Activated effector memory CD4-positive, alpha-beta T cell treated with anti-CD3 and anti-CD28 coated beads, Interleukin-2, amount 50 U/mL, for 16 hours (primary cell): ENCODE measurements at regions not wholly inside any gene's neighbourhood (a gene's known extent, or its start where the extent isn't known, plus 50 kb on each side); places are given as distances from the start of the nearest gene placed in this dataset.

Experiments used
- DNase-seq: peaks from one replicate; pipeline ENCODE4 v3.0.0-alpha.2; 2020

DNA sequence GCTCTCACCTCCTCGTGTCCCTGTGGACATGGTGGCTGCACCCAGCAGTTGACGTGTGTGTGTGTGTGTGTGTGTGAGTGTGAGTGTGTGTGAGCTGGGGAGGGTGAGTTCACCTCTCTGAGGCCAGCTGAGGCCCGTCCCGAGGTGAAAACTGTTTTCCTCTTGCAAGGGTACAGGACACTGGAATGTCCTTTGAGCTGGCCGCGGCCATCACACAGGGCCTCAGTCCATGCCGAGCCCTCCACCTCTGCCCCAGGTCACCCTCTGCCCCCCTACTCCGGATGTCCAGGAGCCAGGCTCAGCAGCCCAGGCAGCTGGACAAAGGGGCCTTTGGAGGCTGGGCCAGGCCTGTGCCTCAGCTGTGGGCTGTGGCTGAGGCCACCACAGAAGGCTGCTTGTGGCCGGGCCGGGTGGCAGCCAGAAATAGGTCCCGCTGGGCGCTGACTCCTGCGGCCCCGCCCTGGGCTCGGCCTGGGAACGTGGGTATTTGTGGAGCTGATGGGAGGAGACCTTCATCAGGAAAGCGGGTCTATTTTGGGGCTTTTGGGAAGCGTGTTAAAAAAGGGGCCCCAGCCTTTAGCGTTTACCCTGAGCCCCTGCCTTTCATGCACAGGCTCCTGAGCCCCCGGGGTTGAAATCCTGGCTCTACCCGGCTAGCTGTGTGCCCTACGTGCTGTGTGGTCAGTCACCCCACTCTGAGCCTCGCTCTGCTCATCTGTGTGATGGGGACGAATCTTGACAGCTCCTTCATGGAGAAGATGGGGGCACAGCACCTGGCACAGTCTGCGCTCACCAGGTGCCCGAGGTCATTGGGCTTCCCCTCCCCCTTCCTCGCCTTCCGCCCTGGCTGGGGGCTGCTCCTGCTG lies 75.1 kb upstream of the IER5L start:
- DNase-seq, result peak; percentile 48

DNA sequence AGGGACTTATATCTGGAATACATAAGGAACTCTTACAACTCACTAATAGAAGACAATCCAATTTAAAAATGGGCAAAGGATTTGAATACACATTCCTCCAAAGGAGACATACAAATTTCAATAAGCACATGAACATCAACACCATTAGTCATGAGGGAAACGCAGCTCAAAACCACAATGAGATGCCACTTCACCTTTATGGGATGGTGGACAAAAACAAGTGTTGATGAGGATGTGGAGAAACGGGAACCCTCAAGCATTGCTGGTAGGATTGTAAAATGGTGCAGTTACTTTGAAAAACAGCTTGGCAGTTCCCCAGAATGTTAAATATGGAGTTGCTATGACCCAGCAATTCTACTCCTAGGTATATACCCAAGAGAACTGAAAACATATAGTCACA lies 72.7 kb upstream of the IER5L start:
- no peak for DNase-seq

DNA sequence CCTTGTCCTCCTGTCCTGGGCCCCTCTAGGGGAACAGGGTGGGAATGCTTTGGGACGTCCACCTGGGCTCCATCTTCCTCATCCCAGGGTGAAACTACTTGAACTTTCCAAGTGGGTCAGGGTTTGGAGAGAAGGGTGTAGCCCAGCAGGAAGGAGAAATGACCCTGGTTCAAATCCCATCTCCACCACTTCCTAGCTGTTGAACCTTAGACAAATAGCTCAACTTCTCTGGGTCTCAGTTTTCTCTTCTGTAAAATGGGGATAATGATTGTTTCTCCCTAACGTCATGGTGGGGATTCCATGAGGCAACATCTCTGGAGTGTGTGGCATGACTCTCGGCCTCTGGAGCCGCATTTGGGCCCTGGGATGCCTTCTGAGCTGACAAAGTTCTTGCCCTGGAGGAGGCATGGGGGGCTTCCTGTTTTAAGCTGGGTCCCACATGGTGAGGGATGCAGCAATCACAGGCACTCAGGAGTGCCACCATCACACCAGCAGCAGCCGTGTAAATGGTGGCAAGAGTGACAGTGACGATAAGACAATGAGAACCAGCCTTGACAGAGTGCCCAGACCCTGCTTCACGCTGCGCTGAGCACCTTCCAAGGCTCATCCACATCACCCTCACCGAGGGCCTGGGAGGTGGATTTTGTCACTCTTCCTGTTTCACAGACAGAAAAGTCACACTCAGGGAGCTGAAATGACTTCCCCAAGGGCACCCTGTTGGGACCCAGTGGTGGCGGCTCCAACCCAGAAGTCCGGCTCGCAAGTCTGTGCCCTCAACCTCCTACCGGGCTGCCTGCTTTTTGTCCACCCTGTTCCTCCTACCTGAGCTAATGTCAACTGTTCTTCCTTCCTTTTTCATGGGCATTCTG lies 69.5 kb upstream of the IER5L start:
- peak; percentile 47 for DNase-seq

DNA sequence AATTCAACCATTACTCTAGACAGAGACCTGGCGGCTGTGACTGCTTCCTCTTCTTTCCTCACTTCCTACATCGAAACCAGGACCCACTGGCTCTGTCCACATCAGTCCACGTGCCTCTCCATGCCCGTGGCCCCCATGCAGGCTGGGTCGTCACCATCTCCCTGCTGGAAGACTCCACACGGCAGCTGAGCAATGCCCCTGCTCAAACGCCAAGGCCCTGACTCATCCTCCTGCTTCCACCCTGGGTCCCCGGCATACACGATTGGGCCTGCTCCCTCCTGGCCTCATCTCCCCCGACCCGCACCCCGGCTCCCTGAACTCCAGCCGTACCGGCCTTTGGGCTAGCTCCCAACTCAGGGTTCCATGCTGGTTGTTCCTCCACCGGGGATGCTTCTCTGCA lies 67.2 kb upstream of the IER5L start:
- peak; percentile 43 for DNase-seq

DNA sequence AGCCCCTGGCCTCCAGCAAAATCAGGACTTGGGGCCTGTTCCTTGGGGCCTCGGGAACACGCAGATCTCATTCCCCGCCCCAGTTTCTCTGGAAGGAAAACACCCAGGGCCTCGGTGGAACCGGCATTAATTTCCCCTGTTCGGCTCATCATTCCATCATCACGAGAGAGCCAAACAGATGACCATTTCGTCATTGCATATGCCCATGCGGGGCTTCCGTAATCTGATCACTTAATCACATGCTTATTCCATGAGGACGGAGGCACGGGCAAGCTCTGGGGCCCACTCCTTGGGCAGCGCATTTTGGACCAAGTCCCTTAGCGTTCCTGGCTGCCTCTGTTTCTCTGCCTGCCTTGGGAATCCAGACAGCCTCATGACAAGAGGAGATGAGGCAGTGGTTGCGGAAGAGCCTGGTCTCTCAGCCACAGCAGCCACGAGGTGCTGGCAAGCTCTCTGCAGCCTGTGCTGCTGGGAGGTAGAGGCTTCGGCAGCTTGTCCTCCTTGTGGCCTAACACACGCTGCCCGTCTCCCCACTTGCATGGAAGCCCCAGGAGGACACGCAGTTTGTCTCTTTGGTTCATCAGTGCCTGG lies 65.0 kb upstream of the IER5L start:
- peak; percentile 43 for DNase-seq

DNA sequence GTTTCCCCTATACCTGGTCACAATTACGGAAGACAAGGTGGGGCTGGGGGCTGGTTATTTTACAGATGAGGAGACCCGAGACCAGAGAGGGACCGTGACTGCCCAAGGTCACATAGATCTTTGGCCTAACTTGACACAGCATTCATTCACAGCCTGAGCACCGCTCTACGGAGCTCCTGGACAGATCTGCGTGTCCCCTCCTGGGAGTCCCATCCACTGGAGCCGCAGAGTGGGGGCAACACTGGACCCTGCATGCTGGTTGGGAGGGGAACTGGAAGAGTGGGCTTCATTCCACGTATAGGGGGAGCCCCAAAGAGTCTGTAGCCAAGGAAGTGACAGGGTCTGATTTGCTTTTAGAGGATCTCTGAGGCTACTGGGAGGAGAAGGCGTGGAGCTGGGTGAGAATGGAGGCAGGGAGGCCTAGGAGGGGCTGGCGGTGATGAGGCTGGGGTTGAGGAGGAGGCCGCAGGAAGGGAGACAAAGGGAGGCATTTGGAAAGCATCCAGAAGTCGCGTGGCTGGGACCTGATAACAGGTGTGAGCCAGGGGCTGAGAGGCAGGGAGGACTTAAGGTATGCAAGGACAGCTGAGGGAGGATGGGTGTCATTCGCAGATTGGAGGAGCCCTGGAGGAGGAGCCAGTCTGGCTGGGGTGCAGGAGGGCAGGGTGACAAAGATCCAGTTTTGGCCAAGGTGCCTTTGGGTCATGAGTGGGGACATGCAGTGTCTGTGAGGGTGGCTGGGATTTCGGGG lies 64.3 kb upstream of the IER5L start:
- DNase-seq, result peak; percentile 58

DNA sequence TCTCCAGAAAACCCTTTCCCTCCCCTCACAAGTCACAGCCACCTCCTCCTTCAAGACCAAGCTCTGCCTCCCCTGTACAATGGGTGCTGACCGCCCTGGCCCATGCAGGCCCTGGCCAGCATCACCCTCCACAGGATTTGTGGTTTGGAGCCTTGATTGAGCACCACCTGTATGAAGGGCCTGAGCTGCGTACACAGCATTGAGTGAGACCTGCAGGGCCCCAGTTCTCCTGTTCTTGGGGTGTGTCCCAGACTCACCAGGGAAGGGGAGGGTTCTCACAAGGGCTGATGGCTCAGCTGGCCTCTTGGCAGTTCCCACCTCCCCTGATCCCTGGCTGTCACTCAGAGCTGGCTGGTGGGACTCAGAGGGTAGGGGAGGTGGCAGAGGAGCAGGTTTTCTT lies 63.7 kb upstream of the IER5L start:
- DNase-seq, result peak; percentile 55

DNA sequence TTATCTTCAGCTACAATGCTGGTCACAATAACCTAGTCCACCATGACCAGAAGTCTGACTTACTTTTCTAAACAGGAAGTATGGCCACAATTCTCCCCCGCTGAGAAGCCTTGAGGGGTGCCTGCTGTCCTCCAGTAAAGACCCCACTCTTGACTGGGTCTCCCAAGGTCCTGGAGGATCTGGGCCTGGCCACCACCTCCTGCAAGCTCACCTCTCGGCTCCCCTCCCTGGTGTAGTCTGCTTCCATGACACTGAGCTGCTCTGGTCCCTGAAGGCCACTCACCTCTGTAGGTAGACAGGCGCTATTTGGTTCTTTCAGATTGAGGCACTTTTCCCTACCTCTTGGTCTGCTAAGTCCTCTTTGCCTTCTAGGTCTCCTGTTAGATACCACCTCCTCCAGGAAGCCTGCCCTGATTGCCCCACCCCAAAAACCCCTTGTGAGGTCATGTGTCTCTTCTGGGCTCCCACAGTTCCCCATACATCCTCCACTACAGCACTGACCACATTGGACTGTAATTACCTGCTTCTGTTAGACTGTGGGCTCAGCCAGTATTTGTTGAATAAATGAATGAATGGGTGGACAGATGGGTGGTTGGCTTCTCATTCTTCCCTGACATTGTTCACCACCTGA lies 62.6 kb upstream of the IER5L start:
- DNase-seq, result peak; percentile 39

DNA sequence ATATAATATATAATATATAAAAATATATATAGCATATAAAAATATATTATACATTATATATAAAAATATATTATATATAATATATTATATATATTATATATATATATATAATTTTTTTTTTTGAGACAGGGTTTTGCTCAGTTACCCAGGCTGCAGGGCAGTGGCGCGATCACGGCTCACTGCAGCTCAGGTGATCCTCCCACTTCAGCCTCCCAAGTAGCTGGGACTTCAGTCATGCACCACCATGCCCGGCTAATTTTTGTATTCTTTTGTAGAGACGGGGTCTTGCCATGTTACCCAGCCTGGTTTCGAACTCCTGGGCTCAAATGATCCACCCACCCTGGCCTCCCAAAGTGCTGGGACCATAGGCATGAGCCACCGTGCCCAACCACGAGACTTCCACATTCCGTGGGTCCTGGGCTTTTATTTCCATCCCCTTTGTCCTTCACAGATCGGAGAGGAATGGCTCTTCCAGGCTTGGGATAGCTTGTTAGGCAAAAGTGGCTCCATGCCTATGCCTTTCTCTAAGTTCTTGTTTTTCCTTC lies 62.0 kb upstream of the IER5L start:
- DNase-seq, result no peak

DNA sequence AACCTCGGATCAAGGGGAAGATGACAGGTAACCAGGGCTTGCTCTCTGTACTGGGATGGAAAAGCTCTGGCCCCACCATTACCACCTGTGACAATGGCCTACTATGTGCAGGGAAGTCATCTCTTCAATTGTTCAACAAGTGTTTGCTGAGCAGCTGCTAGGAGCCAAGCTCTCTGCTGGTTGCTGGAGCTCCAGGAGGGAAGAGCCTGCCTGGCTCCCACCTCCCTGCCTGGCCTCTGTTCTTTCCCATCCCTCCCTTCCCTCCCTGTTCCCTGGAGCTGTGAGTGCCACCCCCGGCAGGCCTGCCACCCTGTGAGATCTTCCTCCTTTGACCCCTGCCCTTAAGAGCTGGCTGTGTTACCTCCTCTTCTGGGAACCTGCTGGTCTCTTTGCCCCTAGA lies 59.7 kb upstream of the IER5L start:
- no peak for DNase-seq

DNA sequence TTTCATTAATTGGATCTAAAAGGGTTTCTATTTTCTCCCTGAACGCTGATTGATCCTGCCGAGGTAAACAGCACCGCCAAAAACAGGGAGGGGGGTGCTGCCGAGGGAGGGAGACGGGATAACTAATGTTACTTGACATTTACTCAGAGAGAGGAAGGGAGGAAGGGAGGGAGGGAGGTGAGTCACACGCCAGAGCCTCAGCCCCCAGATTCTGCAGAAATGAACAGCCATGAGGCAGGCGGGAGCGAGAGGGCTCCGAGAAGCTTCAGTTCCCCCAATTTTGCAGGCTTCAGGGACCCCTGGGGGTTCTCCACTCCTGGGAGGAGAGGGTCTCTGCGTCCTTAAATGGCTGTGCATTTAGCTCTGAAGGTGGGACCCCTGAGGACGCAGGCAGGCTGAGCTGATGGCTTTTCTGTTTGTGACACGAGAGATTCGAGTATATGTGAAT lies 59.1 kb upstream of the IER5L start:
- DNase-seq, result peak; percentile 81

DNA sequence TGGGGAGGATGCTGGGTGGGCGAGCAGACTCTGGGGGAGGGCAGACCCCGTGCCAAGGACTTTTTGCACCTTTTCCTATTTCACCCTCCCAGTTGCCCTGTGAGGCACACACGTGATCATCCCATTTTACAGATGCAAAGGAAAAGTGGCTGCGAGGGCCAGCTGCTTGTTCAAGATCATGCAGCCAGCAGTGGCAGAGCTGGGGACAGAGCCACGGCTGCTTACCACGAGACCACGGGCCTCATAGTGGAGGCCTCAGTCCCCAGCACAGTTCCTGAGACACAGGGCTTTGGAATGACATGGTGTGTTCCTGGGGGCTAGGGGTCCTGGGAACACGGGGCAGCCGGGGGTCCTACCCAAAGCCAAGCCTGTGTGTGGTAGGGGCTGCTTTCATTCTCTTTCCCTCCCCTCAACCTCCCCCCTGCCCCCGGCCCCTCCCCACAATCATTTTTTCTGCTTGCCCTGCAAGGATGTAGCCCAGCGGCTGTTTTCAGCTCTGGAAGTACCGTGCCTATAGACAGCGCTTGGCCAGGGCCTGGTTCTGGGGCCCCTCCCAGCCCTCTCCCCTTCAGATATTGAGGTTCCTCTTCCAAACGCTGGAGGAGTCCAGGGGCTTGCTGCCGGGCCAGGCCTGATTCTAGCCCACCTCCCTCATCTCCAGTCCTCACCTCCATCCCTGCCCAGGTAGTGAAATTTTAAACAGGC lies 58.5 kb upstream of the IER5L start:
- DNase-seq, result no peak

DNA sequence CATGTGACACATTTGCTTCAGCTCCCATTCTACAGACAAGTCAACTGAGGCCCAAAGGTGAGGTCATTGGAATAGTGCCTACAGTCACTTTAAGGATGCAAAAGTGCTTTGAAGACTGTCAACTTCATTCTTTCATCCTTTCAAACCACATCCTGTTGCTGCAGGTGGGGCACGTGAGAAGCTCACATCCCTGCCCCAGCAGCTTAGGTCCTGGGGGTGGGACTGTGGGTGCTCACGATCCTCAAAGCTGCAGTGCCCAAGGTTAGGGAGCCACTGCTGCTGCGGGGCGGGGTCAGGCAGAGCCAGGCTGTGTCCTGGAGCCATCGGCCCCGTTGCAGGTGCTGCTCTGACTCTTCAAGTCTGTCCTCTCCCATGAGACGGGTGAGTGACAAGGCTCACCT lies 57.9 kb upstream of the IER5L start:
- peak; percentile 83 for DNase-seq

DNA sequence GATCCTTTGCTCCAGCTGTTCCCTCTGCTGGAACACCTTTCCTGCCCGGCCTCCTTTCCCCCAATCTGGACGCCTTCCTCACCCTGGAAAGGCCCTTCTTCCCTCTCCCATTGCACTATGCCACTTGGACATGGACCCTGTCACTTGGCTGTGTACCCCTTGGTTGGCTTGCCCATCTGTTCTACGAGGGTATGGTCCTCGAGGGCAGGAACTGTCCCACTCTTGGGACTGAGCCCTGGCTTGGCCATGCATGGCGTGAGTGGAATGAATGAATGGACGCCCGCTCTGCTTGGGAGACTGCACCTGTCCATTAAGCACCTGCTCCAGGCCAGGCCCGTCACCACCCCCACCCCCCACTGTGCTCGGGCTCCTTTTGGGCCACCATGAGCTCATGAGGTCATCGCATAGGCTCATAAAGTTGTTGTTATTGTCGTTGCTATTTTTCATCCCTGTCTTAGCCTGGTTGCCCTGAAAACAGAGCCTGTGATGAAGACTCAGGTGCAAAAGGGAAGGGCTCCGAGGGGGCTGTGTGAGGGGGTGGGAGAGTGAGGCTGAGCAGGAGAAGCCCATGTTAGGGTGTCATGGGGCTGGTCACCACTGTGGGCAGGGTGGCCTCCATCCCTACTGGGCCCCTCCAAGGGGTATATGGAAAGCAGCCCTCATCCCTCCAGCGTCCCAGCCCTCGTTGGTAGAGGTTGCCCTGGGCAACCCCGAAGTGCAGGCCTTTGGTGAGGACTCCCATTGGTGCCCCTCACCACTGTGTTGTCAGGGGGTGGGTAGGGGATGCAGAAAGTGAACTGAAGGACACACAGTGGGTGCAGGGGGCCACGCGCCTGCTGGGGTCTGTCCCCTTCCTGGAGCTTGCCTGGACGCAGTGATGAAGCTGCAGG lies 57.2 kb upstream of the IER5L start:
- no peak for DNase-seq

DNA sequence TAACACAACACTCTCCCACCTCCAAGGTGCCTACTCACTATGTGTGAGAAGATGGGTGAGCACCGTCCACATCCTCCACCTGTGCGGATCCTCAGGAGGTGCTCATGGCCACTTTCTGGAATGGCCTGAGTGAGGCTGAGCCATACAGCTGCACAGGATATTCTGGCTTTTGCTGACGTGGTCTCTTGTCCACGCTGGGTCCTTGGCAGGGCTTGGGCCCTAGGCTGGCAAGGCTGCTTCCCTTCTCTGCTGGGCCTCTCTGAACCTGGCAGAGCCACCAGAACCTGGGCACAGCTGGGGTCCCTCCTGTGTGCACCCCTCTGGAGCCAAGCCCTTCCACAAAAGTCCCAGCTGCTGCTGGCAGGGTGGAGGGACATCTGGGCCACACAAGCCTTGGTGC lies 56.4 kb upstream of the IER5L start:
- DNase-seq, result no peak

DNA sequence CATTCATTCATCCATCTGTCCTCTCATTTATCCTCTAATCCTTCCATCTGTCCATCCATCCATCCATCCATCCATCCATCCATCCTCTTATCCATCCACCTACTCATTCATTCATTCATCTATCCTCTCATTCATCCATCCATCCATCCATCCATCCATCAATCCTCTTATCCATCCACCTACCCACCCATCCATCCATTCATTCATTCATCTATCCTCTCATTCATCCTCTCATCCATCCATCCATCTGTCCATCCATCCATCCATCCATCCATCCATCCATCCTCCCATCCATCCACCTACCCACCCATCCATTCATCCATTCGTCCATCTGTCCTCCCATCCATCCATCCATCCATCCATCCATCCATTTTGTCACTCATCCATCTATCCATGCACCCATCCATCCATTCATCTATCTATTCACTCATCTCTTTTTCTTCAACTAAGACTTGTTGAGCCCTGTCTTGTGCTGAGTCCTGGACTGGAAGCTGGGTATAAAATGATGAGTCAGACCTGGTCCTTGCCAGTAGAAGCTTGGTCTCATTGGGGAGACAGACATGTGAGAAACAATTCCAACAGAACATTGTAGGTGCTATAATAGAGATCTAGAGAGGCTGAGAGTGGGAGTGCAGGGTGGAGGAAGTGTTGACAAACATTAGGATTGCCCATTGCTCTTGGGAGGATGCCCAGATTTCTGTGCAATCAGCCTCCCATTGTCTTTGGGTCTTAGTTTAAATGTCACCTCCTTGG lies 55.0 kb upstream of the IER5L start:
- no peak for DNase-seq

DNA sequence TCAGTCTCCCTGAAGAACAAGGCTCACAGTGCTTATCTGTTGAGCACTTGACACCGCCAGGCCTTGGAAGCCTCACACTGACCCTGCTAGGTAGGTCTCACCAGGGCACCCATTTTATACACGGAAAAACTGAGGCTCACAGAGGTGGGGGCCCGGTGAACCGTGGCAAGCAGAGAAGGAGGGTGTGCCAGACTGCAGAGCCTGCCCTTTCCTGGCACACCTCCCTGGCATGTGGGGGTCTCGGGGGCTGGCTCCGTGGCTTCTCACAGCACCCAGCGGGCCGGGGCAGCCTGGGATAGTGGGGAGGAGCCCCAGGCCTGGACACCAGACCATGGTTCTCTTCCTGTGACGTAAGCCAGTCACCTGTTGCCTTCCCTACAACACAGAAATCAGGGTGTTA lies 53.7 kb upstream of the IER5L start:
- DNase-seq, result no peak

DNA sequence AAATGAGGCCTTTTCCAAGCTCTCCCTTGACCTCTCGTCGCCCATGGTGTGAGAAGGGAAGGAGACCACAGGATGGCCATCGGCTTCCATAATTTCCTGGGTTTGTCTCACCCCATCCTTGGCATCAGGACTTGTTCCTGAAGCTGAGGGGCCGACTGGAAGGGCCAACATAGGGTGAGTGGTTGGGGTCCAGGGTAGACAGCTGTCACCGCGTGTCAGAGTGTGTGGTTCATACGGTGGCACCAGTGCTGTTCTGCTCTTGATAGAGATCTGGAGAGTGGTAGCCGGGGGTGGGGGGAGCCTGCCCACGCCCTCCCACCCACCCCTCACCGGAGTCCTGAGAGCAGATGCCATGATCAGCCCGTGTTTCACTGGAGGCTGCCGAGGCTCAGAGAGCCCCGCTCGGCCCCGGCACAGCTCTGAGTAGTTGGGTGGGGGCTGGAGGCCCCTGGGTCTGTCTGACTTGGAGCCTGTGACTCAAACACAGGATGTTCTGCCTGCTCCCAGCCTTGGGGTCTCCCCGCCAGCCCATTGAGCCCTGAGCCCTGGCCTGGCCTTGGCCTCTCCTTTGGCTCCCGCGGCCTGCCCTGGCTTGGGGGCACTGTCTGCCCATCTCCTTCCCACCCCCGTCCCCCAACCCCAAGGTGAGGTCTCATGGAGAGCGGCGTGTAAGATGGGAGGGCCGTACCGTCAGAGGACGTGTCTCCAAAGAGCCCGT lies 53.1 kb upstream of the IER5L start:
- no peak for DNase-seq

DNA sequence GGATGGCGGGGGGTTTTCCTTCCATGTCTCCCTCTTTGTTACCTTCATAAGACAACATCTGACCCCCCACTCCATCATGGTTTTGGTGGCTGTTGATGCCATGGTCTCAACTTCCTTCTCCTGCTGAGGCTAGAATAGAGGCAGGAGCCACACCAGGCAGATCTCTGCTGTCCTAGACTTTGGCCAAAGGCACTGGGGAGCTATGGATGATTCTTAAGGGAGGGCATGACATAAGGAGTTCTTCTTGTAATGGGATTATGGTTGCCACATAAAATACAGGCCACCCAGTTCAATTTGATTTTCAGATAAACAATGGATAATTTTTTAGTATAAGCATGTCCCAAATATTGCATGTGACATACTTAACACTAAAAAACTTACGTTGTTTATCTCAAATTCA lies 52.2 kb upstream of the IER5L start:
- DNase-seq, result no peak
